GM18867 (cell line): ENCODE measurements at regions not wholly inside any gene's neighbourhood (a gene's known extent, or its start where the extent isn't known, plus 50 kb on each side); places are given as distances from the start of the nearest gene placed in this dataset.

Experiments used
- ATAC-seq: cut with Tn5 transposase; IDR thresholded peaks from one replicate; pipeline ENCODE4 v1.9.1; 2021; ENCODE audit warnings: mild to moderate bottlenecking, moderate library complexity; ENCODE audit not compliant: unreplicated experiment

DNA sequence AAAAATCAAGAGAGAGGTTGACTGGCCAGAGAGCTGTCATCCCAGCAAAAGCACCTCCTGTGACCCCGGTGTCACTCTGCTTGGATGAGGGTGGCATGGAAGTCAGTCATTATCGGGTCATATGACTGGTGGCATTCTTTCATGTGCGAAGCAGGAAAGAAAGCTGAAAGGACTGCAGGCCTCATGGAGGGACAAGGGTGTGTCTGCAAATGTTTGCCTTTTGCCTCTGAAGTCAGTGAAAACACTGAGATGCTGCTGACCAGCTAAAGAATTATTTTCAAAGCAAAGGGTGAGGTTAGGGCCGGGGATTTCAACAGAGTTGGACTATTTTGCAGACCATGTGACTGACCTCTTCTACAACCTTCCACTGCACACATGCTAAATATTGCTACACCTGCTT, 298.3 kb downstream of the CSNK1G3 start:
- ATAC-seq: no peak

- ATAC-seq: no peak
Observed at GRCh38 chr5:123809594-123810221, 297.7 kb downstream of the CSNK1G3 start.

GRCh38 chr5:123808461-123809380, 296.7 kb downstream of the CSNK1G3 start:
- no peak for ATAC-seq

DNA sequence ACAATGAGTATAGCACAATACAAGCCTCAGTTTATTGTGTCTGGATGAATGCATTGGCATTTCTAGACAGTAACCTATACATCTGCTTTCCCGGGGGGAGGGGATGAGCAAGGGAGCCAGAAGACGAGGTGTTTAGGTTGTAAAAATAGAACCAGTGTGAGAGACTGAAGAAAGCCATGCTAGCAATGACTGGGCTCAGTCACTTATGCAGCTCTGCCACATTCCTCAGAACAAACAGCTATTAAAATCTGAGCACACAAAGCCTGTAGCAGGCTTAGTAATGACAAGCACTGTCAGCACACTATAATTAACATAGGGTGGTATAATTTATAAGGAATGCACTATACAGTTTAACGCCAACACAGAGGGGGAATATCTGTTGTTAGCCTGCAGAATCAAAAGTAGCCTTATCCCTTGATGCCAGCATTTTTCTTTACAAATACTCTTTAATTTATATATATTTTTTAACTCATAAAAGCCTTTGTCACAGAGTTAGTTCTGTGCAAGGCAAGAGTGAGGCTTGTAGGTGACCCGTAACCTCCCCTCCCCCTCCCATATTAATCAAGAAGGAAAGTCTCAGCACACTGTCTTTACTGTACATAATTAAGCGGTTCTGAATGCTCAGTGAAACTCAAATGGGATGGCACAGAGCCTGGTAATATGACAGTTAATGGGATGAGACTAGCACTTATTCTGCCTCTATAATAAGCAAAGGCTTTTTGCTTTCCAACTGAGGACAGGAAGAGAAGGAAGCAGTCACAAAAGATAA, 295.4 kb downstream of the CSNK1G3 start:
- ATAC-seq: no peak

GRCh38 chr5:123806644-123807043, 294.7 kb downstream of the CSNK1G3 start:
- ATAC-seq: no peak

GRCh38 chr5:123805300-123805699, 293.3 kb downstream of the CSNK1G3 start:
- no peak for ATAC-seq

GRCh38 chr5:123803359-123803758, 291.4 kb downstream of the CSNK1G3 start:
- ATAC-seq: no peak

GRCh38 chr5:123802298-123802951, 290.4 kb downstream of the CSNK1G3 start:
- no peak for ATAC-seq

DNA sequence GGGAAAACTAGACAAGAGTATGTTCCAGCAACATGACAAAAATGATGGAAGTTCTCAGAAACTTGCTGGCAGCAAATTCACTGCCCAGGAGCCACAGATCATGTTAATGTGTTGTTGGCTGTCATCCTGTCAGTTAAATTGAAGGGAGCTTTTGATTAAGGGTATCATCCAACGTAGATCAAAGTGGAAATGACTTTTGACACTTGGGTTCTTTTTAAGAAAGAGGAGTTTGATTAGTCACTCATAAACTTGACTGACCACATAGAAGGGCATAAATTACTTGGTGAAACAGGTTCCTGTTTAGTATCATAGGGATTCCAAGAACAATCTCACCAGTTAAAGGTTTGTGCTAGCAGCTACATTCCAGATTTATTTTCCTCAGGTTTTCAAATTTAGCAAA, 288.7 kb downstream of the CSNK1G3 start:
- no peak for ATAC-seq

DNA sequence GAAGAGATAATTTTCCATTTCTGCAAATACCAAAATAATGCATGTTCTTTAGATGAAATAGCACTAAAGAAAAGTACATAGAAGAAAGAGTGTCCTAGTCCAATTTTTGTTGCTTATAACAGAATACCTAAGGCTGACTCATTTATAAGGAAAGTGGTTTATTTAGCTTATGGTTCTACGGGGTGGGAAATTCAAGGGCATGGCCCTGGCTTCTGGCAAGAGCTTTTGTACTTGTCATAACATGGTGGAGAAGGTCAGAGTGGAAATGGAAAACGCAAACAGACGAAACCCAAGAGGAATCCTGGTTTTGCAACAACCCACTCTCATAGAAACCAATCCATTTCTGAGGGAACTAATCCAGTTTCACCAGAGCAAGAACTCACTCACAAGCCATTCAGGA, 283.7 kb downstream of the CSNK1G3 start:
- no peak for ATAC-seq

GRCh38 chr5:123790226-123790625, 278.2 kb downstream of the CSNK1G3 start:
- ATAC-seq: no peak

- no peak for ATAC-seq
Observed at GRCh38 chr5:123787635-123788034, 275.7 kb downstream of the CSNK1G3 start.

- ATAC-seq: no peak
Observed at GRCh38 chr5:123787136-123787535, 275.2 kb downstream of the CSNK1G3 start.

- no peak for ATAC-seq
Observed at GRCh38 chr5:123786411-123786810, 274.4 kb downstream of the CSNK1G3 start.

- no peak for ATAC-seq
Observed at GRCh38 chr5:123785162-123786071, 273.4 kb downstream of the CSNK1G3 start.

- no peak for ATAC-seq
Observed at GRCh38 chr5:123783421-123783820, 271.4 kb downstream of the CSNK1G3 start.

DNA sequence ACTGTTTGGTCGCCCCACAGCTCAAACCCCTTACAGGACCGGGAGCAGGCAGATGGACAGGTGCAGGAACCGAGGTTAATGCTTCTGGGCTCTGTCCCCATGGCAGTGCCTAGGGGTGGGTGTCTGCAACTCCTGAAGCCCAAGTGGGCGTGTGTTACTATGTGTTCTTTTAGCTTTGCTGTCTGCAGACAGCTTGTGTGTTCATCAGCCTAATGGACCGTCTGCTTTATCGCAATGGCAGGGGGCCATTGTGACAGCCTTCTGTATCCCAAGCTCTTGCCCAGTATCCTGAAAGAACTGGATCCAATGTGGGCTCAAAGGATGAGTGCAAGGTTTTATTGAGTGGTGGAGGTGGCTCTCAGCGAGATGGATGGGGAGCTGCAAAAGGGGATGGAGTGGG, 266.7 kb downstream of the CSNK1G3 start:
- ATAC-seq: no peak

DNA sequence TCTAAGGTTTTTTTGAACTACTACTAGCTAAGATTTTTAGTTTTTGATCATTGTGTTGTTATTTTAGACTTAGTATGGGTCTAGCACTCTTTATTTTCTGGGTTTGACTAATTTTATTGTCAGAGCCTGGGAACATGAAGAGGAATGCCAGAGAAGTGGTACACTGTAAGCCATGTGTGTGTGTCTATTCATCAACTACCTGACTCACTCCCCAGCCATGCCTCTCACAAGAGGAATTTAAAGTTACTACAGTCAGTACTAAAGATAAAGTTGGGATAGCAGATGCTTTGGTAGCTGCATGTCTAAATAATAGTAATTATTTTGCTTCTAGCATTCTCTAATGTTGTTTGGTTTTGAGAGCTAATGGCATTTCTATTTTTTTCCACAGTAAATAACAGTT, 264.8 kb downstream of the CSNK1G3 start:
- ATAC-seq: no peak

GRCh38 chr5:123771715-123772114, 259.7 kb downstream of the CSNK1G3 start:
- ATAC-seq: no peak

GRCh38 chr5:123763201-123763600, 251.2 kb downstream of the CSNK1G3 start:
- ATAC-seq: no peak
